GM12891 (cell line): ENCODE measurements at regions not wholly inside any gene's neighbourhood (a gene's known extent, or its start where the extent isn't known, plus 50 kb on each side); places are given as distances from the start of the nearest gene placed in this dataset.

ENCODE experiments used
- POLR2AphosphoS5 ChIP-seq: IDR thresholded peaks from 2 replicates; pipeline ENCODE4 v1.6.1; 2011; ENCODE audit warnings: low read depth, low read length, control low read depth
- TAF1 ChIP-seq: IDR thresholded peaks from 2 replicates; pipeline ENCODE4 v1.6.1; 2011; ENCODE audit warnings: low read depth, low read length, control low read depth

DNA sequence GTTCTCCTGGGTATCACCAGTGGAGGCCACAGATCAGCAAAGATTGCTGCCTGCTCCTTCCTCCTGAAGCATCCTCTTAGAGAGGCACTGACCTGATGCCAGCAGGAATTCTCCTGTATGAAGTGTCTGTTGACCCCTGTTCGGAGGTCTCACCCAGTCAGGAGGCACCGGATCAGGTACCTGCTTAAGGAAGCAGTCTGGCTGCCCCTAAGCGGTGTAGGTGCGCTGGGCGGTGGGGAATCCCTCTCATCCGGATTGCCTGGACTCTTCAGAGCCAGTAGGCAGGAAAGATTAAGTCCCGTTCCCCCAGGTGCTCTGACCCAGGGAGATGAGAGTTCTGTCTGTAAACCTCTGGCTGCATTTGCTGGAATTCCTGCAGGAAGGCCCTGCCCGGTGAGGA is 455.2 kb downstream of the CCDC91 start:
- no peak for TF ChIP-seq POLR2AphosphoS5
- no peak for TF ChIP-seq TAF1
